ENCODE measurements at regions not wholly inside any gene's neighbourhood (a gene's known extent, or its start where the extent isn't known, plus 50 kb on each side); places are given as distances from the start of the nearest gene placed in this dataset.

GRCh38 chr4:3668825-3669552 is 97.2 kb upstream of the ADRA2C start:
- TF ChIP-seq CTCF (IDR thresholded peaks at IDR 0.05) (no peak), POLR2A (IDR thresholded peaks at IDR 0.05) (no peak), POLR2AphosphoS5 (IDR thresholded peaks at IDR 0.05) (no peak), EP300 (IDR thresholded peaks at IDR 0.05) (no peak)

Measured in gastroesophageal sphincter (tissue), 3 donors.